ENCODE measurements at regions not wholly inside any gene's neighbourhood (a gene's known extent, or its start where the extent isn't known, plus 50 kb on each side); places are given as distances from the start of the nearest gene placed in this dataset.

DNA sequence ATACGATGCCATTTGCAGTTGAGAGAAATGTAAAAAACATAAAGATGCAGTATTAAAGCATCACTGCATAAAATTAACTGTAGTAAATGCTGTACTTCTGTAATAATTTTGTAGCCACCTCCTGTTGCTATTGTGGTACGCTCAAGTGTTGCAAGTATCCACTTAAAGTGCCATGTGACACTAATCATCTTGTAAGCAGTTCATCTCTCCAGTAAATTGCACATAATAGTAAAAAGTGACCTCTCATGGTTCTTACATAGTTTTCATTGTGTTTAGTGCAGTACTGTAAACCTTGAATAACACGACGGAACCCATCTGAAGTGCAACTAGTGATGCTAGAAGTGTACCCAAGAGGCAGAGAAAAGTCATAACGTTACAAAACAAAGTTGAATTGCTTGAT, 190.1 kb upstream of the VGLL2 start:
- no peak for DNase-seq (ENCODE audit: low spot score)
- intact Hi-C loops (cut with DNase I), result no loop called here

DNA sequence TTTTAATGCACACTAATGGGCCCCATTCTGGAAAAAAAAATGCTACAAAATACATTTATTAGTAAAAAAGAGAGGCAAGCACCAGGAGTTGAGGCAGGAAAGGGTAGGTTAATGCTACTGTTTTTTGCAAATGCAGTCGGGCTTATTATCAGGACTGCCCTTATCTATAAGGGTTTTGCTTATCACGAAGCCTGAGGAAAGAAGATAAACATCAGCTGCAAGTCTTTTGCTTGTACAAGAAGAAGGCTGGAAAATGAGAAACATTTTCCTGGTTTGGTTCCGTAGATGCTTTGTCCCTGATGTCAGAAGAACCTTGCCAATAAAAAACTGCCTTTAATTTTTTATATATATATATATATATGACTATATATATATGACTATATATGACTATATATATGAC, 189.3 kb upstream of the VGLL2 start:
- intact Hi-C loops (cut with DNase I), result no loop called here
- no peak for DNase-seq (ENCODE audit: low spot score)

DNA sequence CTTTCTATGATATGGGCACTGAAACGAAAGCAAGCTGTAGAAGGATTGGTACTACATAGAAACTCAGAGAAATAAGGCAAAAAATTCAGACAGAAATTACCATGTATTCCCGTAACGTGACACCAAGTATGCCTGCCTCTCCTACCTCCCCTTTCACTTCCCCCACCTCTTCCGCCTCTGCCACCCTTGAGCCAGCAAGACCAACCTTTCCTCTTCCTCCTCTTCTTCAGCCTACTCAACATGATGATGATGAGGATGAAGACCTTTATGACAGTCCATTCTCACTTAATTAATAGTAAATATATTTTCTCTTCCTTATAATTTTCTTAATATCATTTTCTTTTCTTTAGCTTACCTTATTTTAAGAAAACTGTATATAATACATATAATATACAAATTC, 188.1 kb upstream of the VGLL2 start:
- intact Hi-C loops (cut with DNase I), result no loop called here
- DNase-seq (ENCODE audit: low spot score), result no peak

DNA sequence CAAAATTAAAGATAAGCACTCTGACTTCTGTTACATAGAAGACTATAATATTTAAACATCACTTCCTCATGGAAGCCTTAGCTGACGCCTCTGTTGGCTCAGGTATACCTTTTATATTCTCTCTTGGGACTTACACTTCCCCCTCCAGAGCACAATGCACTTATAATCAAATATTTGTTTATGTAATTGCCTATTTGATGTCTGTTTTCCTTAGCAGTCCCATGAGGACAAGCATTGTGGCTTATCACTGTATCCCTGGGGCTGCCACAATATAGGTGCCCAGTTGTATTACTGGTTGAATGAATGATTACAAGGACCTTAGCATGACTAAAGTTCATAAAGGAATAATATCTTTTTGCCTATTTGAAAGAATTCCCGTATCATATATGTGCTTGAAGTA, 186.7 kb upstream of the VGLL2 start:
- intact Hi-C loops (cut with DNase I), result no loop called here
- DNase-seq (ENCODE audit: low spot score), result no peak

DNA sequence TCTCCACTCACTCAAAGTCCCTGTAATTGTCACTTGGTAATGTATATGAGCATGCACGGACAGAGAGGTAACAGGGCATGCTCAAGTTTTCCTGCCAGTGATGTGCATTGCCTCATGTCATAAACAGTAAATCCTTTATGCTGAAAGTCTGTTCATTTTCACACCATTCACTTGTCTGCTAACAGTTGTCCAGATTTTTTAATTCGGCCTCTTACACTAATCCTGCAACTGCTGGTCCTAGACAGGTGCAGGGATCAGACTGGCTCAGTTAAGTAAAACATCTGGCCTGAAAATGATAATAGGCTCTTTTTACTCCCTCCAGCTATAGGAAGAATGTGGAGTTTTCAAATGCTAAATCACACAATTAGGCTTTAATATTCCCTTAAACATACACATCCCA, 185.4 kb upstream of the VGLL2 start:
- DNase-seq (ENCODE audit: low spot score), result no peak
- intact Hi-C loops (cut with DNase I), result no loop called here

DNA sequence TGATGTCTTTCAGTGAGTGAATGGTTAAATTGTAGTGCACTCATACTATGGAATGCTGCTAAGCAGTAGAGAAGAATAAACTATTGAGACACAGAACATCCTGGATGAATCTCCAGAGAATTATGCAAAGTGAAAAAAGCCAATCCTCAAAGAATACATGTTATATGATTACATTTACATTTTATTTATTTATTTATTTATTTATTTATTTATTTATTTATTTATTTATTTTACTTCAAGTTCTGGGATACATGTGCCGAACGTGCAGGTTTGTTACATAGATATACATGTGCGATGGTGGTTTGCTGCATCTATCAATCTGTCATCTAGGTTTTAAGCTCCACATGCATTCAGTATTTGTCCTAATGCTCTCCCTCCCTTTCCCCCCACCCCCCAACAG, 175.8 kb upstream of the VGLL2 start:
- intact Hi-C loops (cut with DNase I), result no loop called here
- DNase-seq (ENCODE audit: low spot score), result no peak

DNA sequence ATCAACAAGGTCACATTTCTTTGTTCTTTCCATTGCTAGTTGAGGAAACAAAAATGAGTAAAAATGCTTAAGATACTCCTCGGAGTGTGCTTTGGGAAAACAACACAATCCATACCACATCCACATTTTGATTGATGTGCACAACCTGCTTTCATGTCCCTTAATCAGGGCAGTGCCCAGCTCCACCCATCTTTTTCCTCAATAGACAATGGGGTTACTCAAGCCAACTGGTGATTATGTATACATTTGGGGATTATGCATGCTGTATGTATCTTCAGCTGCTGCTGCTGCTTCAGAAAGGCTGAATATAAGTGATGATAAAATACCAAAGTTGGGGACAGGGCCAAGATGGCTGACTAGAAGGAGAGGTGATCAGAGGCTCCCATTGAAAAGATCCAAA, 155.2 kb upstream of the VGLL2 start:
- intact Hi-C loops (cut with DNase I), result no loop called here
- DNase-seq (ENCODE audit: low spot score), result no peak

DNA sequence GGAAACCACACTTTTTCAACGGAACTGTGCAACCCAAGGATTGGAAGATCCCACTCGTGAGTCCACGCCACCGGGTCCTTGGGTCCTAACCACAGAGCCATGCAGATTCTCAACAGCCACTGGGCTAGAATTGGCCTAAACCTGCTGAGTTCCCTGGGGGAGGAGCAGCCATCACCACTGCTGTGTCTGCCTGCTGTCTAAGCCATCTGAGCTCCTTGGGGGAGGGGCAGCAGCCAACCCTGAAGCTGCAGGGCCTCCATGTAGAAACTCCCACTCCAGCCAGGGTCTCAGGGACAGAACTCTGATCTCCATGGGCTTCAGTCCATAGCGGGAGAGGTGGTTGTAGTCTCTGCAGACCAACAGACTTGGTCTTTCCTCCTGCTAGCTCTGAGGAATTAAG, 154.6 kb upstream of the VGLL2 start:
- DNase-seq (ENCODE audit: low spot score), result no peak
- intact Hi-C loops (cut with DNase I), result no loop called here

DNA sequence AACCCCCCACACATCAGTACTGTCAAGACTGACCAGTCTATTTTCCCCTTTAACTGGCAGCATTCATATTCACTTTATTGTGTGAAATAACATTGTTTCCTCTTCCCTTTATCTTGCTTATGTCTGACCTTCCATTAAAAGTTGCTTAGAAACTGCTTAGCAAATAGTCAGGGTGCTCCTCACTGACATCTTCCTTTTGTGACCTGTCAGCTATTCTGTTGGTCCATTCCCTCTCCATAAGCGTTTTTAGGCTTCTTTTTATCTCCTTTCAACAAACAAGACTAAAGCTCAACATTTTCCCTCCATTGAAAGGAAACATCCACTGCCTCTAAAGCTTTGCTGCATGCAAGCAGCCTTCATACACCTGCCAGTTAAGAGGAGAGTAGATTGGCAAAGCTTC, 147.7 kb upstream of the VGLL2 start:
- intact Hi-C loops (cut with DNase I), result no loop called here
- no peak for DNase-seq (ENCODE audit: low spot score)

DNA sequence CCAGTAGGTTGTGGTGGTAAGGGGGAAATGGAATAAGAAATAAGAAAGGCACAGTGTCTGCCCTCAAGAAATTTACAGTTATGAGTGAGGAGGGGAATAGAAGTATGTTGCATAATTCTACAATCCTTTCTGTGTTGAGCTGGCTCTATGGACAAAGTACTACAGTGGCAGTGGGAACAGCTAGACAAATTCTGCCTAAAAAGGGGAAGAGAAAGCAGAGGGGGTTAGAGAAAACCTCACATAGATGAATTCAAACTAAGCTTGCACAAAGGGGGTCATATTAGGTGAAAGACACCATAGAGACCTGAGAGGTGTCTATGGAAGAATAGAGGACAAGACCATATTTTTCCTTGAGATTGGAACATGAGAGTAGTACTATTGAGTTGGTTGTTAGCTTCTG, 146.9 kb upstream of the VGLL2 start:
- intact Hi-C loops (cut with DNase I), result no loop called here
- DNase-seq (ENCODE audit: low spot score), result no peak

DNA sequence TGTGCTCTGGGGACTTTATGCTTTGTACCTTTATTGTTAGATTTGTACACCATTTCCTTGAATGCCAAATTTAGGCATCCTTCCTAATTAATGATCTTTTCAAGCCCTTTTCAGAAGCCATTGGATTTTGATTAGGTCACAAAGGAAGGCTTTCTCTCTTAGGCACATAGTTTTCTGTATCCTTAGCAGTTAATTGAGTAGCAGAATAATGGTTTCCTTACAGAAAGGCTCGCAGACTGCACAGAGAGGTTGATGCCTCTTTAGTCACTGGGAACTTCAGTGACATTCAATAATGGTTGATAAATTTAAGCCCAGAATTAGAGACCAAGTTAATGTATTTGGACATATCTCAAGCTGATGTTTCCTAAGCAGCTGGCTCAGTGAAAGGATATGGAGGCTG, 139.1 kb upstream of the VGLL2 start:
- intact Hi-C loops (cut with DNase I), result no loop called here
- no peak for DNase-seq (ENCODE audit: low spot score)

DNA sequence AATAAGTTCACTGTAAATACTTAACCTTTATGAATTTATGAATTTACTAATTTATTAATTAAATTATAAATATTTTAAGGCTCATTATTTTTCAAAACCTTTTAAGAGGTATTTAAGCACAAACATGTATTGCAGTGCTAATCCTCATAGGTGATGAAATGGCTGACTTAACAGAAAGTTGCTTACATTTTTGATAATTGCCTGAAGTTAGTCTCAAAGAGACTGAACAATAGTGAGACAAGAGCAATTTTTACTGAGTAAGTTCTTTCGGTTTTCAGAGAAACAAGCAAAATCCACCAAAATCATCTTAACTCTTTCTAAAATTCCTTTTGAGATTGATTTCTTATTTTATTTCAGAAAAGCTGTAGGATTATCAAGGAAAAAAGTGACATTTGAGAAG, 137.3 kb upstream of the VGLL2 start:
- DNase-seq (ENCODE audit: low spot score), result no peak

DNA sequence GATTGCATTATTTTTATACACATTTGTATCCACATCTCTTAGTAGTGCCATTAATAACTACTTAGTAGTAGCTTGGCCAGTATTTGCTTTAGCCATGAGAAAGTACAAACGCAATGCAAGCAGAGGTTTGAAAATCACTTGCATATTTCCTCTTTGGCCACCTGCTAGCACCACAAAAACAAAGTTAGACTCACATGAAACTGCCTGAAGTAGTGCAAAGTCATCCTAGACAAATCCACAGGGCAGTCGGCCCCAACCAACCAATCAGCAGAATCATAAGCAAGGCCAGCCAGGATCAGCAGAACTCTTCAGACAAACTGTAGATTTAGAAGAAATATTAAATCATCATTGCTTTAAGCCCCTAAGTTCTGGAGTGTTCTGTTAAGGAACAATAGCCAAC, 135.2 kb upstream of the VGLL2 start:
- no peak for DNase-seq (ENCODE audit: low spot score)
- intact Hi-C loops (cut with DNase I), result no loop called here

More for the DNA sequence above, 137.3 kb upstream of the VGLL2 start:
- intact Hi-C loops (cut with DNase I), result no loop called here

DNA sequence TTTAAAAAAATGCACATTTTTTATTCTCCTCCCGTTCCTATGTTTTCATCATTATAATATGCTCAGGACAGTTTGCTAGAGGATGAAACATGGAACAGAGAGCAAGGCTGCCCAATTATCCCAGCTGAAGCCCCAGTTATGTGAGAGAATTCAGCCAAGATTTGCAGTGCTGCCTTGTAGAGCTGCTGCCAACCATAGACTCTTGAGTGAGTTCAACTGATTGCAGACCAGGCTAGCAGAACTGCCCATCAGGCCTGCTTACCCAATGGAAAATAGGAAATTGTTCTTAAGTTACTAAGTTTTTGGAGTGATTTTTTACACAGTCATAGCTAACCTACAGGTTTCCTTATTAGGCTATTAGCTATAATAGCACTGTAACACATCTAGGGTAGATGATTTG, 128.7 kb upstream of the VGLL2 start:
- DNase-seq (ENCODE audit: low spot score), result no peak
- intact Hi-C loops (cut with DNase I), result loop anchor here (5.0 kb wide), 2 partner anchors 61 to 131 kb away; partner anchors contain the start of gene VGLL2

DNA sequence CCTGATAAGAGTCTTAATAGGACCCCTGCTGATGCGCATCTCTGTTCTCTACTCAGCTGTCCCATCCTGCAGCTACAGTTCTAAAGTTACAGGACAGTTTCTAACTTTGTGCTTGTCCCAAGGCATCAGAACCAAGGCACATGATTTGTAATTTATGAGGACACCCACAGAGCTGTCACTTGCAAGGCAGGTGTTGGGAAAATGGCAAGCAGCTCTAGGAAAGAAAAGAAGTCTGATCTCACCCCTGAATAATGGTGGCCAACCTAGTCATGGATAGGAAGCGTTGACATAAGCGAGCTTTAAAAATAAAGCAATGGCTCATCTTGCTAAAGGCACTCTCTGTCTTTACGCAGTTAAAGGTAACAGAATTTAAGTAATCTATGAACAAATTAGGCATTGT, 127.6 kb upstream of the VGLL2 start:
- DNase-seq (ENCODE audit: low spot score), result no peak
- intact Hi-C loops (cut with DNase I), result loop anchor here (2.0 to 5.0 kb wide), 3 partner anchors 31 to 130 kb away; partner anchors contain the start of gene VGLL2

DNA sequence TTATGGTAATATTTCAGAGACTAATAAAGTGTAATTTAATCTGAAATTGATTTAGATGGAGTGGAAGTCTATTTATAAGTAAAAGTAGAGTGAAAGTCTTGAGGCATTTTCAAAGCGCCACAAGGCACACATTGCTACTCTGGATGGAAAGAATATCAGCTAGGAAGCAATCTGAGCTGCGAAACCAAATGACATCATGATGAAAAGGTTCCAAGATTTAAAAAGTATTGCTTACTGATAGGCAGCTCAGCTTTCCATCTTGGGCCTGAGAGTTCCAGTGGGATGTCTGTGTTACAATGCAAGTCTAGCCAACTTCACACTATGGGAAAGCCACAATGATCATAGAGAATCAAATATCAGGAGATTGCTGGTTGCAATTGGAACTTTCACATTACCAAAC, 126.9 kb upstream of the VGLL2 start:
- no peak for DNase-seq (ENCODE audit: low spot score)

DNA sequence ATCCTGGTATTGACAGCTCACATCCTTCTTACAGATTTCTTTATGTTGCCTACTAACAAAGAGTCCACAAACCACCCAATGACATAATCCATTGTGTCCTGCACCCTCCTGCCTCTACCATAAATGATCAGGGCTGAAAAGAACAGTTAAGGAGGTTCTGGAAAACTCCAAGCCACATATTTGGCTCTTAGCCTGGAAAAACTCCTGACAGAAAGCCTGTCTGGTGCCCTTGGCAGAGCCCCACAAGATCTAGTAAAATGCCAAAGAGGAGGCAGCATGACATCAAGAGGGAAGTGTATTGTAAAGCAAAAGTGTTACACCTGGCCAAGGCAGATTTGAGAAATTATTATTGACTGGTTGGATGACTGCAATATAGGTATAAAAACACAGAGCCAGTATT, 126.4 kb upstream of the VGLL2 start:
- intact Hi-C loops (cut with DNase I), result loop anchor here (2.0 to 5.0 kb wide), 3 partner anchors 30 to 128 kb away; partner anchors contain the start of gene VGLL2
- DNase-seq (ENCODE audit: low spot score), result no peak

More for the DNA sequence above, 126.9 kb upstream of the VGLL2 start:
- intact Hi-C loops (cut with DNase I), result loop anchor here (2.0 to 5.0 kb wide), 3 partner anchors 30 to 129 kb away; partner anchors contain the start of gene VGLL2

DNA sequence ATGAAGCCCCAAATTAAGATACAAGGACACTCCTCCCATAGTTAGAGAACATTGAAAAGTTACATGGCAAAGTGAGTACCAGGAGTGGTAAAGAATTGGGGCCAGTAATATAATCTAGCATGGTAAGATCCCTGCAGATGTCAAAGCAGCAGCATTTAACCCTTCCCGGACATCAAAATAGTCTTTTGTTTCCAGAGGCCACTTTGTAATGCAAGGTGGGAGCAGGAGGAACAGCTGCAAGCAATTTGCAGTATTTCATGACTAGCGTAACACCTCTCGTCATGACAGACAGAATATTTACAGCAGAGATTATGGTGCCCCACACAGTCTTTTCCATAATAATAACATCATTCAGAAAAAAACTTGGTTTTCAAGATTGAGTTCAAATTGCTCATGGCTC, 123.2 kb upstream of the VGLL2 start:
- intact Hi-C loops (cut with DNase I), result loop anchor here (10.0 kb wide), 1 partner anchor 153 kb away; no protein-coding TSS in a partner anchor
- no peak for DNase-seq (ENCODE audit: low spot score)

DNA sequence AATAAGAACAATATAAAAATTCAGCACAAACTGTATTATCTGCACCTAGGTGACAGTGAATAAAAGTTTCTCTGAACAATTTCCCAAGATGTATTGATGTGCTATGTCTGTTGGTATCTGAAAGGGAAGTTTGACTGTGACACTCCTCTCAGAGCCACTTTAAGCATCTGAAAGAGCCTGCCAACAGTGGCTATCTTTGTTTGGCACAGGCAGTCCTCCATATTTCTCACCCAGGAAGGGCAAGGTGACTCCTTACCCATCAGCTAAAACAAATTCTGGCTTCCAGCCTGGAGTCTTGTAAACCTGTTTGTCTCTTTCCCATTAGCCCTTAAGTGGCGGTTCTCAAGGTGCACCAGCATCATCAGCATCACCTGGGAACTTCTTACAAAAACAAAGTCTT, 122.4 kb upstream of the VGLL2 start:
- no peak for DNase-seq (ENCODE audit: low spot score)
- intact Hi-C loops (cut with DNase I), result loop anchor here (10.0 kb wide), 1 partner anchor 152 kb away; no protein-coding TSS in a partner anchor

DNA sequence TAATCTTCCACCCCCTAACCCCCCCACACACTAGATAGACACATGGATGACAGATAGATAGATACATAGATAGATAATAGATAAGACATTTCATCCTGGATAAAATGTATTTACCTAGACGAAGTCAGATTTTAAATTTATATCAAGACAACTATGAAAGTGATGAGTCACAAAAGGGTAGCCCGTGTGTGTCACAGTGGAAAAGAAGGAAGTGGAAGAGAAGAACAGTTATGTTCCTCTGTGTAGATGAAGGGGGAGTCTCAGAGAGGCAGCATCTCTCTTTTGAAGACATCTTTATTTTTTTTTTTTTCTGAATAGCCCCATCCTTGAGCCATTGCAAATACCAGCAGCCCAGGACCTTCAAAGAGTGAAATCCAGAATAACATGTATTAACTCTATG, 121.7 kb upstream of the VGLL2 start:
- intact Hi-C loops (cut with DNase I), result loop anchor here (10.0 kb wide), 1 partner anchor 151 kb away; no protein-coding TSS in a partner anchor
- DNase-seq (ENCODE audit: low spot score), result no peak

DNA sequence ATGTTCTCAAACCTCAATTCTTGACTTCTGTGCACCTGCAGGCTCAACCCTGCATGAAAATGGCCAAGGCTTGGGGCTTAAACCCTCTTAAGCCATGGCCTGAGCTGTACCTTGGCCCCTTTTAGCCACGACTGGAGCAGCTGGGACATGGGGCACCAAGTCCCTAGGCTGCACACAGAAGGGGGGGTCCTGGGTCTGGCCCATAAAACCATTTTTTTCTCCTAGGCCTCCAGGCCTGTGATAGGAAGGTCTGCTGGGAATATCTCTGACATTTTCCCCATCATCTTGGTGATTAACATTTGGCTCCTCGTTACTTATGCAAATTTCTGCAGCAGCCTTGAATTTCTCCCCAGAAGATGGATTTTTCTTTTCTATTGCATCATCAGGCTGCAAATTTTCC, 119.4 kb upstream of the VGLL2 start:
- intact Hi-C loops (cut with DNase I), result loop anchor here (10.0 kb wide), 1 partner anchor 149 kb away; no protein-coding TSS in a partner anchor
- DNase-seq (ENCODE audit: low spot score), result no peak

DNA sequence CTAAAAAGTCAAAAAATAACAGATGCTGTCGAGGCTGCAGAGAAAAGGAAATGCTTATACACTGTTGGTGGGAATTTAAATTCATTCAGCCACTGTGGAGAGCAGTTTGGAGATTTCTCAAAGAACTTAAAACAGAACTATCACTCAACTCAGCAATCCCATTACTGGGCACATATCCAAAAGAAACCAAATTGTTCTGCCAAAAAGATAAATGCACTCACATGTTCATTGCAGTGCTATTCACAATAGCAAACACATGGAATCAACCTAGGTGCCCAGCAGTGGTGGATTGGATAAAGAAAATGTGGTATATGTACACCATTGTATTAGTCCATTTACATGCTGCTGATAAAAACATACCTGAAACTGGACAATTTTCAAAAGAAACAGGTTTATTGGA, 116.0 kb upstream of the VGLL2 start:
- DNase-seq (ENCODE audit: low spot score), result no peak
- intact Hi-C loops (cut with DNase I), result loop anchor here (10.0 kb wide), 1 partner anchor 145 kb away; no protein-coding TSS in a partner anchor
